ENCODE measurements at regions not wholly inside any gene's neighbourhood (a gene's known extent, or its start where the extent isn't known, plus 50 kb on each side); places are given as distances from the start of the nearest gene placed in this dataset.

DNA sequence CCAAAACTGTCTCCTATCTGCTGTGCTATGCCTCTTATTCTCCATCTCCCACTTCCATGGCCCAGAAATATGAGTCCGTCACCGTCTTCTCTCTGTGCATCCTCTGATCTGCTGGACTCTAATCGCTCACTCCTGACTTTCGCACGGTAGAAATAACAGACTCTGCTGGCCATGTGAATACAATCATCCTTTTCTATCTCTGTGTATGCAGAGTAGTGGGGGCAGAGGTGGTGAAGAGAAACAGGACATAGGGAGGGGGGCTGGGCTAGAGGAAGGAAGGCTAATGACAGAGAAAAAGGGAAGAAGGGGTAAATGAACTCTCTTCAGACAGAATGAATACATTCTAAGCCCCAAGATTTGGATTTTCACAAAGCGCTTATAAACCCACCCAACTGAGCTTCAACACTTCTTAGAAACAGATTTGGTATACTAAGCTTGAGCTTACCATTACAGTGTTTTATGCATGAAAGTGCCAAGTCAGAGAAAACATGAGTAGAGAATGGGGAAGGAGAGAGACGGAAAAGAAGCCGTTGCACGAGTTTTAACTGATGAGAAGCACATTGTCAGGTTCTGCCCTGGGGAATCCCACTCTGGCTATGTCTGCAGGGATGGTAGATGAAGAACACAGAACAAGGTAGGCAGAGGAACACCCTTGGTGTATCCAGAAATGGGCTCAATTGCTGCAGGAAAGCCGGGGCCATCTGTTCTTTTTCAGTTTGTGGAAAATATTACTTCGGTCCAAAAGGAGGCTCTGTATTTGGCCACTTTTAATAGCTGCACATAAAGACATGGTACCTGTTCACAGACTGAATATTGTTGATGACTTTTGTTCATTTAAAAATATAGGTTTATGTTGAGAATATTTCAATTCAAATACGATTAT lies 324.7 kb downstream of the ETS1 start:
- DNase-seq, result no peak

GRCh38 chr11:128261011-128261421 lies 326.3 kb downstream of the ETS1 start:
- DNase-seq, result no peak

DNA sequence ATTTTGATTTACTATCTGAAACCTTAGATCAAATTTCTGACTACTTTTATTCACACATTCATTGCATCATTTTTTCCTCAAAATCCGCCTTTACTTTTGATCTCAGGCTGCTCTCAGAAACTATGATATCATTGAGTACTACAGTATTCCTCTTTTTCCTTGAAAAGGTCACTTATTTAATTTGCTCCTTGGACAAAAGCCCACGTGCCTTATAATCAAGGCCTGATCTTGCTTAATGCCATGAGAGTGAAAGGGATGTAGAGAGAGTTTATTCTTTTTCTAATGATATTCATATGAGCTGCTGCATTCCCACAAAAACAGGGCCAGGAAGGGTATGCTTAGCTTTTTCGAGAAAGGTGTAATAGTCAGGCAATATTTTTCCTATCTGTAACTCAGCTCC lies 327.0 kb downstream of the ETS1 start:
- DNase-seq, result no peak

DNA sequence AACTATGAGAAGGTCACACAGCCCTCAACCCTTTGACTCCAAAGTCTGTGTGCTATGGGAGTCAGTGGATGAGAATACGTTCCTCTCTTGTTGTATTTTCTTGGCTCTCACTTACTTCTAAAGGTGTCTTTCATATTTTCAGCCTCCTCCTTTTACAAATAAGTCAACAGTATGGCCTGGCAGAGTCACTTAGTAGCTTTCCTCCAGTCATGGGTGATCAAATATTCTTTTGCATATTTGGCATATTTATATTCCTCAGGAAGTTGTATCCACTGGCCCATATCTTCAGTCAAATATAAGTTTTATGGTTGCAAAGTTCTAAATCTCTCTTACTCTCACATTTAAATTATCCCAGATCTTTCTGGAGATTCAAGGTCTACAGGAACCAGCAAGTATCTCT lies 327.5 kb downstream of the ETS1 start:
- no peak for DNase-seq

GRCh38 chr11:128254941-128255340 lies 332.4 kb downstream of the ETS1 start:
- no peak for DNase-seq

DNA sequence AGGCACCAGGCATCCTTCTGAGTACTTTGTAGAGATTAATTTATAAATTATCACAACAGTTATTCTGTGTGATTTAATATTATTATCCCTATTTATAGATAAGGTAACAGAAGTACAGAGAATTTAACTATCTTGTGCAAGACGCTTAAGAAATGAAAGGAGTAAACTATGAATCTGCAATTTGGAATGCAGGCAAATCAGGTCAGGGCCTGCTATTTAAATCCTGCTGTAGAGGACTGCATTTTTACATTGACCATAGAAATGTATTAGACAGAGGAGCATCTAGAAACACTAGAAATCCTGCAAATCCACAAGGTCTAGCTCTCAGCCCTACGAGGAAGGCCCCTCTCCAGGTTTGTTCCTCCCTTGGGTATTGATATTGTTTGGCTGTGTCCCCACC lies 336.2 kb downstream of the ETS1 start:
- DNase-seq, result no peak

DNA sequence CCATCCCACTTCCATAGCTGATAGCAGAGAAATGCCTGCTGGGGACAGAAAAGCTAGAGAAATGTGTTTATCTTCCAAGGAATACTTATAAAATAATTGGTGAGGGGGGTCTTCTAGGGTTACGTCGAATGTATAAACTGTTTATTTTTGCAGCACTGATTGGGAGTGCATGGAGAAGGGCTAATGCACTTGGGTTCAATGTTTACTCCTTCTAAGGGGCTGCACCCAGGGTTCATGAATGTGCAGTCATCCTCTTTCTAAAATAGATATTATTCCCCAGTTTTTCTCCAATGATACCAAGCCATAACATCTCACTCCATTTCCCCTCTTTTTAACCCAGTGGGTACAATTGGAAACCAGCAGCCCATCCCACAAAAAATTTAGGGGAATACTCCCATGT lies 336.9 kb downstream of the ETS1 start:
- no peak for DNase-seq

GRCh38 chr11:128246810-128247594 lies 340.4 kb downstream of the ETS1 start:
- DNase-seq, result no peak

DNA sequence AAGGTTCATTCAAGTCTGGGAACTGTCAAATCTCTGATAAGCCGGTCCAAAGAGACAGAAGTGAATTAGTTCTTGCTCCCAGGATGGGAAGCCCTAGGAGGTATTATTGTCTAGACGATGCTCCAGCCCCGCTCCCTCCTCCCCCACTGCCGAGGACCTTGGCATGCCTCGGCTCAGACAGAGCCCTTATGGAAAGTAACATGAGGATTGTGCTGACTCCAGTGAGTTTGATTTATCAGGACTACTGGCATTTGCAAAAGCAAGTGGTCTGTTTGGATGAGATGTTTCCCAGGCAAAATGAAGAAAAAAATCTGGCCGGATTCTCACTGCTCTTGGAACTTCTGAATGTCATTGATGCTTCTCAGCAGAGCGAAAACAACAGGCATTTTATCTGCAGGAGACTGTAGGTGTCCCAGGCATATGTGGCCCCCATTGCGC lies 341.0 kb downstream of the ETS1 start:
- peak; percentile 47 for DNase-seq

- DNase-seq, result no peak
Observed at GRCh38 chr11:128244871-128245270, 342.5 kb downstream of the ETS1 start.

GRCh38 chr11:128242451-128242850 lies 344.9 kb downstream of the ETS1 start:
- no peak for DNase-seq

DNA sequence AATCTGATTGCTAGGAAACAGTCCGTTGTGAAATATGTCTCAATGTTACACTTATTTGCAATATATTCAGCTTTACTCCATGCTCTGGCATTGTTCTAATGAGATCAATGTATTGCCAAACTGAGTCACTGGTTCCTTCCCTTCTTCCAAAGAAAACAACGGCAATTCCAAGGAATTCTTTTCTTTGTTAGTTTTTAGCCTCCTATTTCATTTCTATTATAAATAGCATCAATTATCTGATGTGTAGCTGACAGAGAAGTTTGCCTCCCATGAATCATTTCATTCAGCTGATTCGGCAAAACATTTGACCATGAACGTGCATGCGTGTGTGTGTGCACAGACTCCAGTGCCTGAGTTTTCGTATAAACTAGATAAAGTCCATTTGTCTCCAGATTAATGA lies 346.8 kb downstream of the ETS1 start:
- peak; percentile 48 for DNase-seq

GRCh38 chr11:128239306-128239705 lies 348.1 kb downstream of the ETS1 start:
- no peak for DNase-seq

DNA sequence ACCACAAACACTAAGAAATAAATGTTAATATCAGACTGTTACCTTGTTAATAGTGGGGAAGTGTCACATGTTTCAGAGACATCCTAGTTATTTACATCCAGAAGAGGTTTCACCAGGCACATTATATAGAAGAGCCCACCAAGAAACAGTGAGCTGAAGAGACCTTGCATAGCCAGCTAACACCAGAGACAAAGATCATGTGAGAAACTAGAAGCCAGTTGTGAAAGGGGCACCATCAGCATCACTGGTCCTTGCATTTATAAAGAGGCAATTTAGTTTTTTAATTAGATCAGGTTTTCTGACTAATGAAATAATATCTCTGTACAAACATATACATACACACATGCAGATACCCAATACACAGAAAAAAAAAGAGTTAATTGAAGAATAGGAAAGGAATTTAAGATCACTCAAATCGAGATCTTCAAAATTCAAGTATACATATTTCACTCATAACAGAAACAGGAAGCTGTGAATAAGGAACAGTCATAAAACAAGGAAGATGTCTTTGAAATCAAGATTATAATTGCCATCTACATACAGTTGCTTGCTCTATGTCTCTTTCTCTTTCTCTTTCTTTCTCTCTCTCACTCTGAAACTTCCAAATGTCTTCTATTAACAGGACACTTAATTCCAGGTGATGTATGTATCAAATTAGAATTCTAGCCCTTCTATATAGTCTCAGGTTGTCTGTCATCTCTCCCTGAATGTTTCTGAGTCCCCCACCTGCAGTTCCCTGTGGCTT lies 348.7 kb downstream of the ETS1 start:
- no peak for DNase-seq

DNA sequence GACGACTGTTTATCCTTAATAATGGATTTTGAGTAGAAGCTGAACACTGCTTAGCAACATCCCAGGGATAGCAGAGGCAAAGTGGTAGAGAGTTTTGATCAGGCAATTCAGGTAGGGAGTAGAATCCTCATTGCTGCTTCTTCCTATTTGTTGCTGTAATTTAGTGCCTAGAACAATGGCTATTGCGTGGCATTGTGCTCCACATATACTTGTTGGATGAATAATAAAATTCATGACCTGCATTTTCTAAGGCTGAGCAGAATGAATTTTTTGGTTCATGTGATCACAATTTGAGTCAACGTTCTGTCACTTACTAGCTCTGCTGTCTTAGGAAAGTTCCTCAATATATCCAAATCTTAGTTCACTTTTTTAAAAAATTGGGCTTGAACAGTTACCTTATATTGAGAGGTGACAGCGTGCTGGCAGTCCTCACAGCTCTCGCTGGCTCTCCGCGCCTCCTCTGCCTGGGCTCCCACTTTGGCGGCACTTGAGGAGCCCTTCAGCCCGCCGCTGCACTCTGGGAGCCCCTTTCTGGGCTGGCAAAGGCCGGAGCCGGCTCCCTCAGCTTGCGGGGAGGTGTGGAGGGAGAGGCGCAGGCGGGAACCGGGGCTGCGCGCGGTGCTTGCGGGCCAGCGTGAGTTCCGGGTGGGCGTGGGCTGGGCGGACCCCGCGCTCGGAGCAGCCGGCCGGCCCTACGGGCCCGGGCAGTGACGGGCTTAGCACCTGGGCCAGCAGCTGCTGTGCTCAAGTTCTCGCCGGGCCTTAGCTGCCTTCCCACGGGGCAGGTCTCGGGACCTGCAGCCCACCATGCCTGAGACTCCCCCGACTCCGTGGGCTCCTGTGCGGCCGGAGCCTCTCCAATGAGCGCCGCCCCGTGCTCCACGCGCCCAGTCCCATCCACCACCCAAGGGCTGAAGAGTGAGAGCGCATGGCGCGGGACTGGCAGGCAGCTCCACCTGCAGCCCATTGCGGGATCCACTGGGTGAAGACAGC lies 350.6 kb downstream of the ETS1 start:
- DNase-seq, result no peak

DNA sequence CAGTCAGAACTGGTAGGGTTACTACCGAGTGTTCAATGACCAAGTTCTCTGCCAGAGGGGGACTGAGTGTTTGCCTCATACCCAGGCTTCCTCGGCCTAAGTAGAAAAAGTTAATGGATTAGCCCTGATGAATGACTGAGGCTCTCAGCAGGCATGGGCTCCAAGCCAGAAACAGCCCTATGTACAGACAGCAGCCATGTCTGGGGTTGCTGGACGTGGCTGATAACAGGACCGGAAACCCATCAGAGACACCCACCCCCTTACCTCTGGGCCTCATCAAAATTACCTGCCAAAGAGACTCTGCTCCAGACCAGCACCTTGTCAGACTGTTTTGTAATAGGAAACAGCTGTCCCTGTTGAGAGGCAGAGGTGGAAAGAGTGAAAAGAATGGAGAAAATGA lies 351.4 kb downstream of the ETS1 start:
- peak; percentile 6 for DNase-seq

- DNase-seq, result peak; percentile 33
Observed at GRCh38 chr11:128235426-128235825, 351.9 kb downstream of the ETS1 start.

DNA sequence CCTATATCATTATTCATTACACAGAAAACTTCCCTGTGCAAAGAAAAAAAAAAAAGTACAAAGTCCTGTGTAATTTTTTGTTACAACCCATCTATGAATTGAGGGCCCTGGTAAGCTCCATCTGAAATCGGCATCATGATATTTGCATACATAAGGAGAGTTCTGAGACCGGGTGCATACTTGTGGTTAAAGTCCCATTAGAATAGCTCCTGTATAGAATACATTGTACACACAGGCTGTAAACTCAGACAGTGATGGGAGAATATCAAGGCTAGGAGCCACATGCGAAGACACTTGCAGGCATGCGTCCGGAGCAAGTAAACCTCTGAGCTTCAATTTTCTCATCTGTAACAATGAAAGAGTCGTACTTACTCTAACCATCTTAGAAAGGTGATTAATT lies 353.2 kb downstream of the ETS1 start:
- DNase-seq, result no peak

- DNase-seq, result no peak
Observed at GRCh38 chr11:128232588-128232987, 354.8 kb downstream of the ETS1 start.

- DNase-seq, result no peak
Observed at GRCh38 chr11:128231845-128232410, 355.4 kb downstream of the ETS1 start.

- DNase-seq, result no peak
Observed at GRCh38 chr11:128227466-128227865, 359.9 kb downstream of the ETS1 start.
